ENCODE measurements at regions not wholly inside any gene's neighbourhood (a gene's known extent, or its start where the extent isn't known, plus 50 kb on each side); places are given as distances from the start of the nearest gene placed in this dataset.
"Not testable (repeated sequence)": the region's sequence is repeated elsewhere in the genome, so short reads cannot be mapped to it uniquely, and the experiment has no call there.

- Histone ChIP-seq H3K4me2 (ENCODE audit: low read length) (no peak overlapping the region), H3K27me3 (ENCODE audit: insufficient read depth, low read length) (no peaks in the 10 kb centered on the region), H3K4me1 (ENCODE audit: insufficient read depth, low read length, severe bottlenecking) (no peaks in the 10 kb centered on the region), H3K9me2 (ENCODE audit: low read depth, low read length) (no peaks in the 10 kb centered on the region), H3K9me3 (ENCODE audit: low read length) (no peaks in the 10 kb centered on the region), H3K79me2 (ENCODE audit: insufficient read depth, low read length) (no peaks in the 10 kb centered on the region), H4K20me1 (ENCODE audit: insufficient read depth, low read length) (no peaks in the 10 kb centered on the region), H3F3A (ENCODE audit: insufficient read depth, low read length) (no peaks in the 10 kb centered on the region), H2AFZ (ENCODE audit: low read length) (no peak overlapping the region), H3K4me3 (ENCODE audit: low read depth, low read length, poor library complexity, severe bottlenecking) (no peak overlapping the region), H3K27ac (ENCODE audit: low read depth, low read length, poor library complexity, severe bottlenecking) (no peak overlapping the region), H3K9ac (ENCODE audit: low read length) (no peak overlapping the region), H3K36me3 (ENCODE audit: insufficient read depth, low read length) (no peaks in the 10 kb centered on the region)
- TF ChIP-seq, protein P1, sequence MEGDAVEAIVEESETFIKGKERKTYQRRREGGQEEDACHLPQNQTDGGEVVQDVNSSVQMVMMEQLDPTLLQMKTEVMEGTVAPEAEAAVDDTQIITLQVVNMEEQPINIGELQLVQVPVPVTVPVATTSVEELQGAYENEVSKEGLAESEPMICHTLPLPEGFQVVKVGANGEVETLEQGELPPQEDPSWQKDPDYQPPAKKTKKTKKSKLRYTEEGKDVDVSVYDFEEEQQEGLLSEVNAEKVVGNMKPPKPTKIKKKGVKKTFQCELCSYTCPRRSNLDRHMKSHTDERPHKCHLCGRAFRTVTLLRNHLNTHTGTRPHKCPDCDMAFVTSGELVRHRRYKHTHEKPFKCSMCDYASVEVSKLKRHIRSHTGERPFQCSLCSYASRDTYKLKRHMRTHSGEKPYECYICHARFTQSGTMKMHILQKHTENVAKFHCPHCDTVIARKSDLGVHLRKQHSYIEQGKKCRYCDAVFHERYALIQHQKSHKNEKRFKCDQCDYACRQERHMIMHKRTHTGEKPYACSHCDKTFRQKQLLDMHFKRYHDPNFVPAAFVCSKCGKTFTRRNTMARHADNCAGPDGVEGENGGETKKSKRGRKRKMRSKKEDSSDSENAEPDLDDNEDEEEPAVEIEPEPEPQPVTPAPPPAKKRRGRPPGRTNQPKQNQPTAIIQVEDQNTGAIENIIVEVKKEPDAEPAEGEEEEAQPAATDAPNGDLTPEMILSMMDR (IDR thresholded peaks at IDR 0.05; ENCODE audit: low read length): no peak
- no peak for TF ChIP-seq EZH2 (IDR thresholded peaks at IDR 0.05; ENCODE audit: borderline replicate concordance, low read length)
These were observed 153.7 kb upstream of the MDFIC2 start for GRCh38 chr3:70466096-70466495.

DNA sequence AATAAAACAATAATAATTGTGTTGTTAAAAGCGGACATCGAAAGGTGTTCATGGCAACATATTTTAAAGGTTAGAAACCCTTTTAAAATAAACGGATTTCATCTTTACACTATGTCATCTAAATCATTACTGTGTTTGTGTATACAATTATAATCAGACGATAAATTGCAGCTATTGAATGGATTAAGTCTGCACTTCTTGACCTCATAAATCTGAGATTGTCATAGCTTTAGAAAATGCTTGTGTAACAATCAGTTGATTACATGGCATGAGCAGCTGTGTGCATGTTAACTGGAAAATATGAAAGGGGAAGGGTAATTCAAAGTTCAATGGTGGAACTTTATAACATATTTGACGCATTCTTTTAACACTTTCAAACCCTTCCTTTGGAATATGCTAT, 152.4 kb upstream of the MDFIC2 start:
- no peaks in the 10 kb centered on the region for H3K4me1 ChIP-seq (ENCODE audit: insufficient read depth, low read length, severe bottlenecking)
- no peaks in the 10 kb centered on the region for H3K9me3 ChIP-seq (ENCODE audit: low read length)
- no peaks in the 10 kb centered on the region for H3K27me3 ChIP-seq (ENCODE audit: insufficient read depth, low read length)
- no peak overlapping the region for H2AFZ ChIP-seq (ENCODE audit: low read length)
- H4K20me1 ChIP-seq (ENCODE audit: insufficient read depth, low read length): no peaks in the 10 kb centered on the region
- no peaks in the 10 kb centered on the region for H3F3A ChIP-seq (ENCODE audit: insufficient read depth, low read length)
- H3K79me2 ChIP-seq (ENCODE audit: insufficient read depth, low read length): no peaks in the 10 kb centered on the region
- no peaks in the 10 kb centered on the region for H3K9me2 ChIP-seq (ENCODE audit: low read depth, low read length)
- no peak overlapping the region for H3K4me3 ChIP-seq (ENCODE audit: low read depth, low read length, poor library complexity, severe bottlenecking)
- H3K36me3 ChIP-seq (ENCODE audit: insufficient read depth, low read length): no peaks in the 10 kb centered on the region
- no peak overlapping the region for H3K27ac ChIP-seq (ENCODE audit: low read depth, low read length, poor library complexity, severe bottlenecking)
- H3K4me2 ChIP-seq (ENCODE audit: low read length): no peak overlapping the region
- TF ChIP-seq, protein P1 (IDR thresholded peaks at IDR 0.05; ENCODE audit: low read length): no peak
- TF ChIP-seq EZH2 (IDR thresholded peaks at IDR 0.05; ENCODE audit: borderline replicate concordance, low read length): no peak
- H3K9ac ChIP-seq (ENCODE audit: low read length): no peak overlapping the region

DNA sequence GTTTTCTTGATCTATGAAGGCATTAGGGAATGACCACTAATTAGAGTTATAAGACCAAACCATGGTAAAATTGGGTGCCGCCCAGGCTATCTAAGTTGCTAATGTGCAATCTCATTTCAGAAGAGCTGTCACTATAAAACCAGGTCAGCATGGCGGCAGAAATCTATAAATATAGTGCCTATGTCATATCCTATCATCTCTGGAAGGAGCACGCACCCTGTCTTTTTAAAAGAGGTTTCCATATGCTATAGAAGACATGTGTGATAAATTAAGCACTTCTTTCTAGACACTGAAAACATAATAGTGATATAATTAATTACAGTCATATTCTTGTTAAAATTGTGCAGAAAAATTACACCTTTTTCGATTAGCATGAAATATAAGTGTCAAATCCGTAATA, 152.0 kb upstream of the MDFIC2 start:
- no peaks in the 10 kb centered on the region for H3K9me3 ChIP-seq (ENCODE audit: low read length)
- H3K4me3 ChIP-seq (ENCODE audit: low read depth, low read length, poor library complexity, severe bottlenecking): no peak overlapping the region
- H3K9ac ChIP-seq (ENCODE audit: low read length): no peak overlapping the region
- H3K27me3 ChIP-seq (ENCODE audit: insufficient read depth, low read length): no peaks in the 10 kb centered on the region
- H3K79me2 ChIP-seq (ENCODE audit: insufficient read depth, low read length): no peaks in the 10 kb centered on the region
- H3K9me2 ChIP-seq (ENCODE audit: low read depth, low read length): no peaks in the 10 kb centered on the region
- no peaks in the 10 kb centered on the region for H3F3A ChIP-seq (ENCODE audit: insufficient read depth, low read length)
- no peaks in the 10 kb centered on the region for H3K4me1 ChIP-seq (ENCODE audit: insufficient read depth, low read length, severe bottlenecking)
- no peak overlapping the region for H3K4me2 ChIP-seq (ENCODE audit: low read length)
- H2AFZ ChIP-seq (ENCODE audit: low read length): no peak overlapping the region
- H3K36me3 ChIP-seq (ENCODE audit: insufficient read depth, low read length): no peaks in the 10 kb centered on the region
- no peak overlapping the region for H3K27ac ChIP-seq (ENCODE audit: low read depth, low read length, poor library complexity, severe bottlenecking)
- no peaks in the 10 kb centered on the region for H4K20me1 ChIP-seq (ENCODE audit: insufficient read depth, low read length)
- no peak for TF ChIP-seq EZH2 (IDR thresholded peaks at IDR 0.05; ENCODE audit: borderline replicate concordance, low read length)
- TF ChIP-seq, protein P1 (IDR thresholded peaks at IDR 0.05; ENCODE audit: low read length): no peak

GRCh38 chr3:70450220-70450619, 137.8 kb upstream of the MDFIC2 start:
- not testable (repeated sequence) for H4K20me1 ChIP-seq (ENCODE audit: insufficient read depth, low read length)

DNA sequence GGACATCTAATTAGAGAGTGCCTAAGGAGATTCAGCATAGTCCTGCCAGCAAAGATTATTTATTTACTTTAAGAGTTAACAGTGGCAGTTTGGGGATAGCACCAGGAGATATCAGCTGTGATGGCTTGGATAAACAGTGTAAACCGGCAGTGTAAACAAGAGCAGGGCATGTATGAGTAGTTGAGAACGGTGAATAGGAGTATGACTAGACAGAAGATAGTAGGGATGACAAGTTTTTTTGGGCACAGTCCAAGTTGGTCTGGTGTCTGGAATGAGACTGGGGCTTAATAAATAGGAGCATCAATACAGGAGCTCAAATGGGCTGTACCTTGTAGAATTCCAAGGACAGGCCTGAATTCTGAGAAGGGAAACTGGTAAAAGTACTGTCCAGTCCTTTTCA, 123.0 kb upstream of the MDFIC2 start:
- not testable (repeated sequence) for H3K79me2 ChIP-seq (ENCODE audit: insufficient read depth, low read length); H3K27me3 ChIP-seq (ENCODE audit: insufficient read depth, low read length); H2AFZ ChIP-seq (ENCODE audit: low read length); H3K9ac ChIP-seq (ENCODE audit: low read length); H3K4me2 ChIP-seq (ENCODE audit: low read length); H3K9me2 ChIP-seq (ENCODE audit: low read depth, low read length); H3K27ac ChIP-seq (ENCODE audit: low read depth, low read length, poor library complexity, severe bottlenecking); H4K20me1 ChIP-seq (ENCODE audit: insufficient read depth, low read length); H3K9me3 ChIP-seq (ENCODE audit: low read length); H3K36me3 ChIP-seq (ENCODE audit: insufficient read depth, low read length); H3K4me1 ChIP-seq (ENCODE audit: insufficient read depth, low read length, severe bottlenecking); H3K4me3 ChIP-seq (ENCODE audit: low read depth, low read length, poor library complexity, severe bottlenecking); H3F3A ChIP-seq (ENCODE audit: insufficient read depth, low read length)

More at GRCh38 chr3:70450220-70450619, 137.8 kb upstream of the MDFIC2 start:
- not testable (repeated sequence) for H3K79me2 ChIP-seq (ENCODE audit: insufficient read depth, low read length); H3K9me3 ChIP-seq (ENCODE audit: low read length); H3K9ac ChIP-seq (ENCODE audit: low read length); H3K36me3 ChIP-seq (ENCODE audit: insufficient read depth, low read length); H3K27me3 ChIP-seq (ENCODE audit: insufficient read depth, low read length); H3K4me3 ChIP-seq (ENCODE audit: low read depth, low read length, poor library complexity, severe bottlenecking); H3F3A ChIP-seq (ENCODE audit: insufficient read depth, low read length); H3K9me2 ChIP-seq (ENCODE audit: low read depth, low read length); H3K27ac ChIP-seq (ENCODE audit: low read depth, low read length, poor library complexity, severe bottlenecking); H3K4me1 ChIP-seq (ENCODE audit: insufficient read depth, low read length, severe bottlenecking); H2AFZ ChIP-seq (ENCODE audit: low read length); H3K4me2 ChIP-seq (ENCODE audit: low read length)

All from OCI-LY1 (cell line).